ENCODE measurements at regions not wholly inside any gene's neighbourhood (a gene's known extent, or its start where the extent isn't known, plus 50 kb on each side); places are given as distances from the start of the nearest gene placed in this dataset.
A peak's percentile ranks its signal among the peaks of the same experiment; 100 is the strongest.
"Not testable (repeated sequence)": the region's sequence is repeated elsewhere in the genome, so short reads cannot be mapped to it uniquely, and the experiment has no call there.

DNA sequence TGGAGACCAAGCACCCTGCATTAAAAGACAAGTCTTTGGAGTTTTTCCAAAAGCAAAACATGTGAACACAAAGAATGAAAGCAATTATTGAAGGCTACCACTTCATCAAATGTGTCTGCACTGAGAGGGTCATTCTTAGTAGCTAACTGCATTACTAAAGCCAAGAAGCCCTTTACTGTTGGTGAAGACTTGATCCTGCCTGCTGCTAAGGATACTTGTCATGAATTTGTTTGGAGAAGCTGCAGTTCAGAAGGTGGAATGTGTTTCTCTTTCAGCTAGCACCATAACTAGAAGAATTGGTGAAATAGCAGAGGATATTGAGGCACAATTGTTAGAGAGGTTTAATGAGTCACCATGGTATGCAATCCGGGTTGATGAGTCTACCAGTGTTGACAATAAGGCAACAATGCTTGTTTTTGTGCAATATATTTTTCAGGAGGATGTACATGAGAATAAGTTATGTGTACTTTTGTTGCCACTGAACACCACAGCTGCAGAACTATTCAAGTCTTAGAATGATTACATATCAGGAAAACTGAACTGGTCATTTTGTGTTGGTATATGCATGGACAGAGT is 457.3 kb upstream of the ISX start:
- no peak for DNase-seq

DNA sequence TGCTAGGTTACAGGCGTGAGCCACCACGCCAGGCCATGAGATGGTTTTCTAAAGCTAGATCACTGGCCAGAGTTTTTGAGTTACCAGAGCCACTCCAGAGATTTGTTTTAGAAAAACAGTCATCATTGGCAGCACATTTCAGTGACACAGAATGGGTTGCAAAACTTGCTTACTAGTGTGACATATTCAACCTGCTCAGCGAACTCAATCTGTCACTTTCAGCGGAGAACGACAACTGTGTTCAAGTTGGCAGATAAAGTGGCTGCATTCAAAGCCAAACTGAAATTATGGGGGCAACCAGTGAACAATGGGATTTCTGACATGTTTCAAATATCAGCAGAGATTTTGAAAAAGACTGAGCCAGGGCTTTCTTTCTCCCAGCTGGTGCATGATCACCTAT is 456.3 kb upstream of the ISX start:
- no peak for DNase-seq

DNA sequence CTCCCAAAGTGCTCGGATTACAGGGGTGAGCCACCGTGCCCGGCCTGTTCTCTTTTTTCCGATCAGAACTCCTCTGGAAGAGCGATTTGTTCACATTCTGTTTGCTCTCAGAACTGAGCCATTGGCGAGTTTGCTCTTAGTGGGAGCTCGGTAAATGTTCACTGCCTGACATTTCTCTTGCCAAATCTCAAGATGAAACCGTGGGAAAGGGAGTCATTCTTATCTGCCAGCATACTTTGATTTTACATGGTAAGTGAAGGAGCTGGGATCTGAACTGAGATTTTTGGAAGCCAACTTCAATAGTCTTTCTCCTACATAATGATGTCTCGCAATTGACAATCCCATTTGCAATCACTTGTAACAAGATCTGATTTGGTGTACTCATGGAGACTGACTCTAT is 445.8 kb upstream of the ISX start:
- no peak for DNase-seq

DNA sequence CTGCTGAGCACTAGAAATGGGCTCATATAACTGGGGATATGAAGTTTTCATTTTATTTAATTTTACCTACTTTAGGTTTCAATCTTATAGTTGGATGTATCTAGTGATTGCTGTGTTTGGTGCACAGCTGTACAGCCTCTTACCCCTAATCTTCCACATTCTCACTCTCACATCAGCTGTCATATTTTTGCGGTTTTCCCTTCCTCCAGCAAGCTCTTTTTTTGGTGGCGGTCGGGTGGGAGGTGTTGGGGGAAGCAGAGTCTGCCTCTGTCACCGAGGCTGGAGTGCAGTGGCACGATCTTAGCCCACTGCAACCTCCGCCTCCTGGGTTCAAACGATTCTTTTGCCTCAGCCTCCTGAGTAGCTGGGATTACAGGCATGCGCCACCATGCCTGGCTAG is 445.1 kb upstream of the ISX start:
- no peak for DNase-seq

DNA sequence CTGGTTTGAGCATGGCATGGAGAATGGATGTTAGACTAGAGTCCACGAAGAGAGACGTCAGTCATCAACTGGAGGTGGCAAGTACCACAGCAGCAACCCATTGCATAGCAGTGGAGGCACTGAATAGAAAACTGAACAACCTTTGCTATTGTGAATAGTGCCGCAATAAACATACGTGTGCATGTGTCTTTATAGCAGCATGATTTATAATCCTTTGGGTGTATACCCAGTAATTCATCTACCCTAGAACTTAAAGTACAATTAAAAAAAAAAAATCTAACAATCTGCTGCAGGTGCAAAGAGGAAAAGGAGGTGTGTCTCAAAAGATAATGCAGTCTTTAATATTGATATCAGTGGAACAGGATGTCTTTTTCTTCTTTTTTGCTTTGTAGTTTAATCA is 443.4 kb upstream of the ISX start:
- DNase-seq = no peak

DNA sequence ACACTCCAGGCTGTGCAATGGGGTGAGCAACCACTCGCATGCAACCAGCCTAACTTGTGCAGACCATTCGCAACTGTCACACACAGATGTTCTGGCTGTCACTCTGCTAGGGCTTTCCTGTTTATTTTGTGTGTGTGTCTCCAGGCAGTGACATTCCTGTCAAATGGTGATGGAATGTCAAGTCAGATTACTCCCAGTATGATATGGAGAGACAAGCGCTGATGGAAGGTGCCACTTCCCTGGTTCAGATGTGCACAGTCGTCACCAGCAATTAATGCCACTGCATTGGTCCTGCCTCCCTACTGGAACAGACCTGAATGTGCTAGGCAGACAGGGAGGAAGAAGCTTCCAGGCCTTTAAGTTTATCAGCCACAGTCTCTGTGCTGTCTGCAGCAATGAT is 442.4 kb upstream of the ISX start:
- DNase-seq = no peak

DNA sequence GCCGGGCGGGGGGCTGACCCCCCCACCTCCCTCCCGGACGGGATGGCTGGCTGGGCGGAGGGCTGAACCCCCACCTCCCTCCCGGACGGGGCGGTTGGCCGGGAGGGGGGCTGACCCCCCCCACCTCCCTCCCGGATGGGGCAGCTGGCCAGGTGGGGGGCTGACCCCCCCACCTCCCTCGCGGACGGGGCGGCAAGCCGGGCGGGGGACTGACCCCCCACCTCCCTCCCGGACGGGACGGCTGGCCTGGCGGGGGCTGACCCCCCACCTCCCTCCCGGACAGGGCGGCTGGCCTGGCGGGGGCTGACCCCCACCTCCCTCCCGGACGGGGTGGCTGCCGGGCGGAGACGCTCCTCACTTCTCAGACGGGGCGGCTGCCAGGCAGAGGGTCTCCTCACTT is 440.1 kb upstream of the ISX start:
- not testable (repeated sequence) for DNase-seq

DNA sequence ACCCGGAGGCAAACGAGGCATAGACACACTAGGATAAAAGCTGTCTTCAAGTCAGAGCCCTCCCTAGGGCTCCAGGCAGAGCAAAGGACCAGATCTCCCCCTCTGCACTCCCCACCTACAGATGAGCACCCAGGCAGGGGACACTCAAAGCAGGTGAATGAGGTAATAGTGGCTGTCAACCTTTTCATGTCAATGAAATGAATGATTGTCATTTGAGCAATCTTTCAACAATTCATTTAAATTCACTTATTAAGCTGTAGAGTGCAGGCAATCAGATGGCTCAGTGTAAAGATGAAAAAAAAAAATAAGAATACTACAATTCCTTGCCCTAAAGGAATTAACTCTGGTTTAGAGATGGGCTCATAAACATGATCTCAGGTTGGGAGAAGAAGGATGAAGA is 427.8 kb upstream of the ISX start:
- no peak for DNase-seq

DNA sequence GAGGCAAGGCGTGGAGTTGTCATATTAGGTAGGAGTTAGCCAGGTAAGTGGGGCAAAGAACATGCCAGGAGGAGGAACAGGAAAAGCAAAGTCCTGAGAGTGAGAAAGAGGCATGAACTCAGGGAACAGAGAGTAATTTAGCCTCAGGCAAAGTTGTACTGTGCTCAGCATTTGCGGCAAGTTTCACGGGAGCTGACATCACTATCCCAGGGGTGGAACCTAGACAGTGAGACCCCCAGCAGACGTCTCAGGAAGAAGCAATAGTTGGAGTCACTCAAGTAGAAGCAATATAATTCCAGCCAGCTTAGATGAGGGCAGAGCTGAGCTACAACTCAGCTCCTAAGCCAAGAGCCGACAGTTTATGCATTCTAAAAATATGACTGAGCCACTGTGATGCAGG is 426.0 kb upstream of the ISX start:
- DNase-seq = no peak

DNA sequence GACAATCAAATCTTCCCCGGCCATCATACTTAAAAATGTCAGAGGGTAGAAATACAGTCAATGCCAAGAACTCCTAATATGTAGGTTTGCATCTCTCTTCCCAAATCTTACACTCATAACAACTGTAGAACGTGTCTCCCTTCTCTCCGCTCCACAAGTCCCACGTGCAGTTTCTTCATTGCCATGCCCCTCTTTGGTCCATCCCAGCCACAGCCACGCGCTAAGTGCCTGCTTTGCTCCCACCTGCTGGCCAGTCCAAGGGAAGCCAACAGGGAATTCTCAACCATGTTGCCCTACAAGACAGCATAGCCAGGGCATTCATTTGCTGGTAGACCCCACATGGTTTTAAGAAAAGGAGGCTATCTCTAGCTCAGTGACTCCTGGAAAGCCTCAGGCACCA is 420.6 kb upstream of the ISX start:
- DNase-seq = no peak

DNA sequence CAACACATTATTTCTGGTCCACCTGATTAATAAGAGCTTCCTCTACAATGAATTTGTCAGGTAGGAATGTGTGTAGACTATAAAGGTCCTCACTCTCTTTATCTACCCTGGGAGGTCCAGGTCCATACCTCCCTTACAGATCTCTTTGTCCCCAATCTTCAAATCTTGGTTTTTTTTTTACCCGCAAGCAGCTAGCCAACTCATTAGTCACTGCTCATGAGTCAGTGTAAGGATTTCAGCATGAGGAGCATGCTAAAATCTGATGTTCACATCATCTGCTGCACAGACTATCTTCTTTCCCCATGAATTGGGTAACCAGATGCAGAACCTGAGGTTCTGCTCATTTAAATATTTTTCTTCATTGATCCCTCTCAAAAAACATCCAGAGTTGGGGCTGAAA is 397.0 kb upstream of the ISX start:
- no peak for DNase-seq

DNA sequence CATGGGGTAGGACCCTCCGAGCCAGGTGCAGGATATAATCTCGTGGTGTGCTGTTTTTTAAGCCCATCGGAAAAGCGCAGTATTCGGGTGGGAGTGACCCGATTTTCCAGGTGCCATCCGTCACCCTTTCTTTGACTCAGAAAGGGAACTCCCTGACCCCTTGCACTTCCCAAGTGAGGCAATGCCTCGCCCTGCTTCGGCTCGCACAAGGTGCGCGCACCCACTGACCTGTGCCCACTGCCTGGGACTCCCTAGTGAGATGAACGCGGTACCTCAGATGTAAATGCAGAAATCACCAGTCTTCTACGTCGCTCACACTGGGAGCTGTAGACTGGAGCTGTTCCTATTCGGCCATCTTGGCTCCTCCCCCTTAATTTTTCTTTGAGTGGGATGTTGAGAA is 382.9 kb upstream of the ISX start:
- DNase-seq = not testable (repeated sequence)

DNA sequence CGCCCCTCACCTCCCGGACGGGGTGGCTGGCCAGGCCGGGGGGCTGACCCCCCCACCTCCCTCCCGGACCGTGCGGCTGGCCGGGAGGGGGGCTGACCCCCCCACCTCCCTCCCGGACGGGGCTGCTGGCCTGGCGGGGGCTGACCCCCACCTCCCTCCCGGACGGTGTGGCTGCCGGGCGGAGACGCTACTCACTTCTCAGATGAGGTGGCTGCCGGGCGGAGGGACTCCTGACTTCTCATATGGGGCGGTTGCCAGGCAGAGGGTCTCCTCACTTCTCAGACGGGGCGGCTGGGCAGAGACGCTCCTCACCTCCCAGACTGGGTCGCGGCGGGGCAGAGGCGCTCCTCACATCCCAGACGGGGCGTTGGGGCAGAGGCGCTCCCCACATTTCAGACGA is 381.7 kb upstream of the ISX start:
- DNase-seq = not testable (repeated sequence)

DNA sequence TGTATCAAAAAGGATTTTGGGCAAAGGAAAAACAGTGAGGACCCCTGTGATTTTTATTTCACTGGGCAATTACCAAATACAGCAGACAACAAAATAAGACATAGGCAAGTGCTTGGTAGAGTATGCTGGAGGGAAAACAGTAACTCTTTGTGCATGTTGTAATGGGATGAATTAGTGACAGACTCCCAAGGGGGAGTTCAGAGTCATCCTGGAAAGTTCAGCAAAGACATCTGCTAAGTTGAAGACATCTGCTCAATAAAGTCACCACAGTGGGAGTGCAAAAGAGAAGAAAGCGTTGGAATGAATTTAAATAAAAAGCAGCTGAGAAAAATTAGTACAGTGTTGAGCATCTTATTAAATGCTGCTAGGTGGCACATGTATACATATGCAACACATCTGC is 378.8 kb upstream of the ISX start:
- no peak for DNase-seq

DNA sequence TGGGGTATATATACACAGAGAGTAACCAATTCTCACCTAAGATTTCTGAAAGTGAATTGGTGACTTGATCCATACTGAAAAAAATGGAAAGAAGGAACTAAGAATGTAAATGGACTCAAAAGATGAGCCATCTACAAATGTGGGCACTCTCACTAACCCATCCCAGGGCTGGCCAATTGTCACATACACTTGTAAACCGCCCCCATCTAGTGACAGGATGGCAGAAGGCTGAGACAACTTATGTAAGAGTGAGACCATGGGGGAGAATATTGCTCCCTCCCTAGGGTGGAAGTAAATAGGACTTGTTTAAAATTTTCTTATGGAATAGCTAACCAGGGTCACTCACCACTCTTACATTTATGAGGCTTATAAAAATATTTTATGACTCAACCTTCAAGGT is 377.1 kb upstream of the ISX start:
- DNase-seq = no peak

DNA sequence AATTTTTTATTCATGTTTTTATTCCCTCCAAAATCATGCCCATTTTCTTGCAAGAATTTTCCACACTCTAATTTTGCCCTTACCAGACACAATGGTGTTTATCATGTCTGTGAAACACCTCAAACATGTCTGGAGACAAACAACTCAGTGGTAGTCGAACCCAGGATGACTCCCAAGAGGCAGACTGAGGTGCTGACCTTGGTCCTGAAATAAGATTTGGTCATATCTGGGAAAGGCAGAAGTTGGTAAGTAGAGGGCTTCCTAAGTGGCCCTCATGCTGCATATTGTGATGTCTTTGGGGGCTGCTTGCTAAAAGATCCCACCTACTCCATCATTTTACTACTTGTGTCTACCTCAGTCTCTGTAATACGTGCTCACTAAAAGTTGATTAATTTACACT is 369.4 kb upstream of the ISX start:
- no peak for DNase-seq

DNA sequence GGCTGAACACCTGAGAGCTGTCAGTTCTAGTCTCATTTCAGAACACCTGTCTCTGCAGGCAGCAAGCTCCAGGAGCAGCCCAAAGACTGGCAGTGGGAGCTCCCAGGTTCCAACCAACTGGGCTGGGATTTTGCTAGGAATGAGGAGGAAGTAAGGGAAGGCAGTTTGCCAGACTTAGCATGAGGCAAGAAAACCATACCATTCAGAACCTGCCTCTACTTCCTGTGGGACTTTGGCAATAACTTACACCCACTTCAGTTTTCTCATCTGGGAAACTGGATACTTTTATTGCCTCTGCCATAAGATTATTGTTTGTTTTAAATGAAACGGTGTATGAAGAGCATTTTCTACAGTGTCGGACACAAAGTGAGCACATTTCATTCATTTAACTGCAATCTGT is 363.7 kb upstream of the ISX start:
- DNase-seq = peak; percentile 36

DNA sequence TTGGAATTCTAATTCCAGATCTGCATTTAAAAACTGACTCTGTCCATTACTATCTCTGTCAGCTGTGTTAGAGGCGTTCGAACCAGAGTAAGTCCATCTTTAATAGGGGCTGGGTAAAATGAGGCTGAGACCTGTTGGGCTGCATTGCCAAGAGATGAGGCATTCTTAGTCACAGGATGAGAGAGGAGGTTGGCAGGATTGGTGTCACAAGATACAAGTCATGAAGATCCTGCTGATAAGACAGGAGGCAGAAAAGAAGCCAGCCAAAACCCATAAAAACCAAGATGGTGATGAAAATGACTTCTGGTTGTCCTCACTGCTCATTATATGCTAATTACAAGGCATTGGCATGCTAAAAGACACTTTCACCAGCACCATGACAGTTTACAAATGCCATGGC is 356.3 kb upstream of the ISX start:
- DNase-seq = no peak

DNA sequence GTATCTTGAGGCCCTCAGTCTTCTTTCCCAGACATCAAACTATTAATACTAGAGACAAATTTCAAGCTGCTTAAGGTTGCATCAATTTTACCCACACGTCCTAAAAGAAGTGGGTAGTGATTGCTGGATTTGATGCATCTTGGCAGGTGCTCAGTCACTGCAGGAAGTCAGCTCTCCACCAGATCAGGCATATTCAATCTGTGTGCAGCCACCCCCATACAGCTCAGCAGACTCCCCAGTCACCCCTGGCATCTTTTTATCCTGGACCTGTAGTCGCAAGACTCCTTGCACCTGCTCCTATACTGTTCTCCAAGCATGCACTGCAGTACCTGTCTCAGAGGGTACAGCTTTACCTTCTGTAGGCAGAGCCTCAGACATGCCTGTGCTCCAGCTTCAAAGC is 343.1 kb upstream of the ISX start:
- DNase-seq = no peak

DNA sequence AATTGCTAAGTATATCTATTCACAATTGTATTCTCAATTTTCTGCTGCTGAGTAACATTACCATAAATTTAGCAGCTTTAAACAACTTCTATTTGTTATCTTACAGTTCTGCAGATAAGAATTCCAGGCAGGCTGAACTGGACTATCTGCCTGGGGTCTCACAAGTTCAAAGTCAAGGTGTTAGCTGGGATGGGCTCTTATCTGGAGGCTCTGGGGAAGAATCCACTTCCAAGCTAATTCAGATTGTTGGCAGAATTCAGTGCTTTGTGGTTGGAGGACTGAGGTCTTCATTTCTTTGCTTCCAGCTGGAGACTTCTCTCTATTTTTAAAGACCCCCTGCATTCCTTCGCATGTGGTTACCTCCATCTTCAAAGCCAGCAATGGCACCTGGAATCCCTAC is 329.9 kb upstream of the ISX start:
- DNase-seq = no peak

DNA sequence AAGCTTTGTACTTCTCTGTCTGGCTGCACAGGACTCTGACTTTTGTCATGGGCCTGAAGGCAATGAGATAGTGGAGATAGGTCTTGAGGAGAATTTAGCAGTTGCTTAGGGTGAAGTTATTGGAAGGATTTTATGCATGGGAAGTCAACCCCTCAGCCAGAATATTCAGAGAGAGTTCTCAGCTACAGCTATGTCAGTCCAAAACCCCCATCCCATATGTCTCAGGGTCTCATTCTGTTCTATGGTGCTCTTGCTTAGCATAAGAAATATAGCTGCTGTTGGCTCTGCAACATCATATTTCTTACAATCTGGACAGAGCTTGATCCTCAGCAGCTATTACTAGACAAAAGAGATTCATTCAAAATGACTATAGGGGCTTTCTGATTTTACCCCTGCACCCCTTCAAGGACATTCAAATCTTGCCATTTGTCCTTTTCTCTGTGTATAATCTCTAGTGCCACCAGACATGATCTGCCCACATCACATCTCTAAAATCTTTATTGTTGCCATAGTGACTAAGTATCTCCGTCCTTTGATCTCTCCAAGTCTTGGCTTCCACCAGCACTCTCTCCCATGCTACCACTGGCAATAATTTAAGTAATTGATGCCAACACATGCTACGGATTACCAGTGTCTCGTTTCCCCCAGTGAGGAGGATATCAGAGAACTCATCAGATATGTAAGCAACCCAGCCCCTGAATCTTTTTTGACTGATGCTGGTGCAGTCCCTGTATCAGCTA is 327.1 kb upstream of the ISX start:
- no peak for DNase-seq

DNA sequence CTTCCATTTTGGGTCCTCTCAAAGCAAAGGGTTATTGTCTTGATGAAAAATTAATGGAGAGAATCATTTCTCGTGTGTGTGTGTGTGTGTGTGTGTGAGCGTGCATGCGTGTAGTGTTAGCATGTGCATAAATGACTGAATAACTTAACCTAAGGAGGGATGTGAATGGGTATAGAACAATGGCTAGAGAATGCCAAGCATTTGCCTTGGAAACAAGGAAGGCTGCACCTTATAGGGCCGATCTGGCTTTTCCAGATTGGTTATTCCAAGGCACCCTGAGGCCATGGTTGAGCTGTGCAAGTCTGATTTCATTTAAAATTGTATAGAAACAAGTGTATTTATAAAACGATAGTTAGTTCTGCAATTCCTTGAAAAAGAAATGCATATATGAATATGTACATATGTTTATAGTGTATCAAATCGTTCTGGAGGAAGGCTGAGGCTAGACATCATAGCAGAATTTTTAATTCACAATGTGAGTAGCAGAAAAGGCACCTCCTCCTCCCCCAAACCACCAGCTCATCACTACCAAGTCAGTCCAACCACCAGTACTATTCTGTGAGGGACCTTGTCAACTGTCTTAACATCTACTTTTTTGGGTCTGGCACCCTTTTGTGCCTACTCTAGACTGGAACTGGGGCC is 322.7 kb upstream of the ISX start:
- no peak for DNase-seq

DNA sequence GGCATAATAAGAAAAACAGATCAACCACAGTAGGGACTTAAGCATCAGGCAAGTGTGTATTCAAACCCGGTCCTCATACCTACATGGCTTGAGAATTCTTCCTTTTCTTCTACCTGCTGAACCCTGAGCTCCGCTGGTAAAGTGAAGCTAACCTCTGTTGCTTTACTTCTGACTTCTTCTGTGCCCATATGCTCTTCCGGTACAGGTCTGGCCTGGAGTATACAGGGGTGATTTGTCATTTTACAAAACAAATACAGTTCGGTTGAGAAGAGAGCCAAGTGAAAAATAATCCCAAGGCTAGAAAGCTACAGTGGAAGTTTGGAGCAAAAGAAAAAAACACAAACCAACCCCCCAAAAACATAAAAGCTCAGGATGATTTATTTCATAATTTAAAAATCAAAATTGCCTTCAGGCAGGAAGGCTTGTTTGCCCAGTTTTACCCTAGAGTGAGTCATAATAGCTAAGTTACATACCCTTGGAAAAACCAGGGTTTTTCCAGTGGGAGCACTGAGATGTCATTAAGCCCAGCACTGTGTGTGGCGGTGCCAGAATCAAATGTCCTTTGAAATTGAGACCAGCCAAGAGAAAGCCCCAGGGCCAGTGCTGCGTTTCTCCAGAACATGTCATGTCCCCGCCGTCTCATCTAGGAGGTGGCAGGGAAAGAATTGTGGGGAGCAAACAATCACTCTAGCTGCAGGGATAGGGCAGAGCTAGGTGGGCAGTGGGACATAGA is 305.5 kb upstream of the ISX start:
- no peak for DNase-seq

DNA sequence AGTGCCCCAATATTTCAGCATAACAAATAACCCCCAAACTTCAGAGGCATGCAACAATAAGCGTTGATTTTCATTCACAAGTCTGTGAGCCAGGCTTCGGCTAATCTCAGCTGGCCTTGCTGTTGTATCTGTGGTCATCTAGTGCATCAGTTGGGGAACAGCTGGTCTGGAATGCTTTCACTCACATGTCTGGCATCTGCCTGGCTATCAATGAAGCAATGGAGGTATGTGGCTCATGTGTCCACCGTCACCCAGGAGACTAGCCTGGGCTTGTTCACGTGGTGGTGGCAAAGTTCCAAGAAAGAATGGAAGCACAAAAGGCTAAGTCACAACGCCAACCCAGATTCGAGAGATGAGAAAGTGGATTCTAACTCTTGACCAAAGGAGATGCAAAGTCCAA is 304.8 kb upstream of the ISX start:
- DNase-seq = no peak
